AG04450 (cell line): ENCODE measurements at regions not wholly inside any gene's neighbourhood (a gene's known extent, or its start where the extent isn't known, plus 50 kb on each side); places are given as distances from the start of the nearest gene placed in this dataset.

Experiments used
- CTCF ChIA-PET: fragments of 300-600, 350-600 bp; formaldehyde crosslinking; extraction: SDS; loops from one replicate; lab custom pipeline; 2022; ENCODE audit warnings: antibody characterized with exemption, inconsistent platforms; lab: Charles Lee
- POLR2A ChIA-PET: fragments of 350-600 bp; formaldehyde crosslinking; extraction: SDS; loops from one replicate; lab custom pipeline; 2021; ENCODE audit warnings: antibody characterized with exemption, inconsistent platforms; lab: Yijun Ruan, JAX
- DNase-seq: peaks from one replicate; pipeline ENCODE4 v3.0.0-alpha.2; 2011; ENCODE audit warnings: low read depth, low spot score
- H3K27ac ChIP-seq: one replicate; pipeline ENCODE4 v1.5.1; 2012; ENCODE audit warnings: low read depth, low read length, control low read depth
- H3K27me3 ChIP-seq: one replicate; pipeline ENCODE4 v1.6.0; 2012; ENCODE audit warnings: low read length; ENCODE audit not compliant: control insufficient read depth, insufficient read depth
- H3K4me3 ChIP-seq: 2 replicates; pipeline ENCODE4 v1.5.1; 2011; ENCODE audit warnings: mild to moderate bottlenecking, low read depth, low read length, control low read depth
- H3K9me3 ChIP-seq: 2 replicates; pipeline ENCODE4 v1.5.1; 2012; ENCODE audit warnings: low read length; ENCODE audit not compliant: control insufficient read depth, insufficient read depth
- CTCF ChIP-seq: IDR thresholded peaks from 2 replicates; pipeline ENCODE4 v1.5.1; 2011; ENCODE audit warnings: low read depth, low read length, control low read depth, inconsistent platforms

GRCh38 chr3:81864272-81864671, 102.8 kb upstream of the GBE1 start:
- H3K9me3 ChIP-seq: no peaks in the 10 kb centered on the region
- no peak for DNase-seq
- TF ChIP-seq CTCF: no peak
- no peak overlapping the region for H3K27ac ChIP-seq
- ChIA-PET CTCF (interaction anchor here (0.6 kb wide), 1 partner anchor 373 kb away, joined by 3 read pairs; no protein-coding TSS in a partner anchor), POLR2A (no interaction called here)
- no peaks in the 10 kb centered on the region for H3K27me3 ChIP-seq
- no peak overlapping the region for H3K4me3 ChIP-seq

- Histone ChIP-seq H3K27me3 (no peaks in the 10 kb centered on the region), H3K27ac (no peak overlapping the region), H3K4me3 (no peak overlapping the region), H3K9me3 (no peaks in the 10 kb centered on the region)
- ChIA-PET POLR2A (no interaction called here), CTCF (interaction anchor here (0.6 kb wide), 1 partner anchor 373 kb away, joined by 3 read pairs; no protein-coding TSS in a partner anchor)
- no peak for TF ChIP-seq CTCF
- no peak for DNase-seq
Observed at GRCh38 chr3:81863756-81864155, 102.3 kb upstream of the GBE1 start.

GRCh38 chr3:81861593-81861992, 100.1 kb upstream of the GBE1 start:
- H3K27me3 ChIP-seq: no peaks in the 10 kb centered on the region
- H3K9me3 ChIP-seq: no peaks in the 10 kb centered on the region
- H3K27ac ChIP-seq: no peak overlapping the region
- no peak for DNase-seq
- H3K4me3 ChIP-seq: no peak overlapping the region
- ChIA-PET CTCF (no interaction called here), POLR2A (no interaction called here)
- TF ChIP-seq CTCF: no peak

- no peaks in the 10 kb centered on the region for H3K9me3 ChIP-seq
- no peak overlapping the region for H3K27ac ChIP-seq
- DNase-seq: no peak
- H3K27me3 ChIP-seq: no peaks in the 10 kb centered on the region
- TF ChIP-seq CTCF: no peak
- no peak overlapping the region for H3K4me3 ChIP-seq
- CTCF ChIA-PET: no interaction called here
- POLR2A ChIA-PET: no interaction called here
Observed at GRCh38 chr3:81859524-81859923, 98.1 kb upstream of the GBE1 start.

GRCh38 chr3:81853431-81853830, 92.0 kb upstream of the GBE1 start:
- no peaks in the 10 kb centered on the region for H3K9me3 ChIP-seq
- no peaks in the 10 kb centered on the region for H3K27me3 ChIP-seq
- CTCF ChIA-PET: no interaction called here
- no peak for TF ChIP-seq CTCF
- POLR2A ChIA-PET: no interaction called here
- H3K4me3 ChIP-seq: no peak overlapping the region
- no peak overlapping the region for H3K27ac ChIP-seq
- no peak for DNase-seq
